Liver (tissue), 8 donors: ENCODE measurements at regions not wholly inside any gene's neighbourhood (a gene's known extent, or its start where the extent isn't known, plus 50 kb on each side); places are given as distances from the start of the nearest gene placed in this dataset.

Experiments used
- DNase-seq: peaks from one replicate; pipeline ENCODE4 v3.0.0-alpha.2; 2017; ENCODE audit warnings: low spot score
- H3K27ac ChIP-seq, 2 donors: one replicate each; pipeline ENCODE4 v1.7.0; 2013; ENCODE audit warnings: inconsistent platforms in 2 of 2, low read length in 2 of 2, control low read depth in 1 of 2, low read depth in 1 of 2, mild to moderate bottlenecking in 1 of 2
- H3K27me3 ChIP-seq, 4 donors: one replicate each; pipeline versions ENCODE4 v1.6.1 to v1.7.0; 2013; ENCODE audit warnings: low read length in 3 of 4, inconsistent platforms in 1 of 4, mild to moderate bottlenecking in 1 of 4, moderate library complexity in 1 of 4; ENCODE audit not compliant: control insufficient read depth in 4 of 4, insufficient read depth in 4 of 4
- H3K36me3 ChIP-seq, 4 donors: one replicate each; pipeline versions ENCODE4 v1.6.1 to v1.7.0; 2013; ENCODE audit warnings: low read length in 3 of 4, mild to moderate bottlenecking in 3 of 4, low read depth in 1 of 4, moderate library complexity in 1 of 4; ENCODE audit not compliant: control insufficient read depth in 4 of 4, insufficient read depth in 3 of 4
- H3K4me1 ChIP-seq, 4 donors: one replicate each; pipeline versions ENCODE4 v1.6.1 to v1.7.0; 2013; ENCODE audit warnings: low read length in 3 of 4, mild to moderate bottlenecking in 3 of 4, moderate library complexity in 1 of 4; ENCODE audit not compliant: control insufficient read depth in 4 of 4, insufficient read depth in 4 of 4
- H3K4me3 ChIP-seq, 3 donors: one replicate each; pipeline versions ENCODE4 v1.6.1 to v1.7.0; 2013; ENCODE audit warnings: low read length in 3 of 3, control low read depth in 1 of 3, low read depth in 1 of 3, mild to moderate bottlenecking in 1 of 3
- H3K9ac ChIP-seq, 2 donors: one replicate each; pipeline ENCODE4 v1.7.0; 2013; ENCODE audit warnings: low read length in 2 of 2, mild to moderate bottlenecking in 2 of 2, moderate library complexity in 2 of 2, control low read depth in 1 of 2, low read depth in 1 of 2
- H3K9me3 ChIP-seq, 4 donors: one replicate each; pipeline versions ENCODE4 v1.6.1 to v1.7.0; 2013; ENCODE audit warnings: low read length in 3 of 4; ENCODE audit not compliant: control insufficient read depth in 4 of 4
- ATF3 ChIP-seq: IDR thresholded peaks from 2 replicates; pipeline ENCODE4 v1.6.1; 2016; ENCODE audit warnings: antibody characterized with exemption
- CTCF ChIP-seq: fragments of 150-350 bp; IDR thresholded peaks from 2 replicates; pipeline ENCODE4 v1.5.1; 2017; ENCODE audit warnings: improper control_type of control experiment, low read depth, low read length; ENCODE audit not compliant: missing input control
- FOXA1 ChIP-seq: IDR thresholded peaks from 2 replicates; pipeline ENCODE4 v1.6.1; 2016; ENCODE audit warnings: antibody characterized with exemption
- FOXA2 ChIP-seq: IDR thresholded peaks from 2 replicates; pipeline ENCODE4 v1.6.1; 2016; ENCODE audit warnings: antibody characterized with exemption
- HNF4A ChIP-seq, 2 donors: conservative IDR thresholded peaks; 2 replicates each; pipeline ENCODE4 v1.6.1; 2016; ENCODE audit warnings: antibody characterized with exemption in 2 of 2, mild to moderate bottlenecking in 2 of 2
- HNF4G ChIP-seq: IDR thresholded peaks from 2 replicates; pipeline ENCODE4 v1.6.1; 2016; ENCODE audit warnings: antibody characterized with exemption
- MAX ChIP-seq: IDR thresholded peaks from 2 replicates; pipeline ENCODE4 v1.6.1; 2016; ENCODE audit warnings: antibody characterized with exemption
- NR2F2 ChIP-seq: IDR thresholded peaks from 2 replicates; pipeline ENCODE4 v1.6.1; 2016; ENCODE audit warnings: antibody characterized with exemption
- RAD21 ChIP-seq, 2 donors: IDR thresholded peaks; 2 replicates each; pipeline ENCODE4 v1.6.1; 2016; ENCODE audit warnings: antibody characterized with exemption in 2 of 2, mild to moderate bottlenecking in 2 of 2
- REST ChIP-seq: IDR thresholded peaks from 2 replicates; pipeline ENCODE4 v1.6.1; 2016; ENCODE audit warnings: antibody characterized with exemption, mild to moderate bottlenecking
- RXRA ChIP-seq, 2 donors: IDR thresholded peaks; 2 replicates each; pipeline ENCODE4 v1.6.1; 2017 to 2018; ENCODE audit warnings: antibody characterized with exemption in 2 of 2, mild to moderate bottlenecking in 1 of 2
- SP1 ChIP-seq: IDR thresholded peaks from 2 replicates; pipeline ENCODE4 v1.6.1; 2018; ENCODE audit warnings: antibody characterized with exemption, mild to moderate bottlenecking
- TAF1 ChIP-seq: conservative IDR thresholded peaks from 2 replicates; pipeline ENCODE4 v1.6.1; 2016; ENCODE audit warnings: antibody characterized with exemption, mild to moderate bottlenecking
- YY1 ChIP-seq: IDR thresholded peaks from 2 replicates; pipeline ENCODE4 v1.6.1; 2016; ENCODE audit warnings: antibody characterized with exemption, mild to moderate bottlenecking
- ZBTB33 ChIP-seq: IDR thresholded peaks from 2 replicates; pipeline ENCODE4 v1.6.1; 2016; ENCODE audit warnings: antibody characterized with exemption
- WGBS: extraction: QIAGEN DNeasy Blood & Tissue Kit; methylation state at CpG from one replicate; pipeline ENCODE4 v1.1.7; 2013; 5-methylcytosine and 5-hydroxymethylcytosine counted together
- donor health status: healthy.
- donor health status: healthy.
- donor health status: healthy.
- donor health status: healthy.
- donor health status: healthy.

- TF ChIP-seq CTCF: no peak
- TF ChIP-seq ATF3: no peak
- TF ChIP-seq REST: no peak
- no peak for TF ChIP-seq SP1
- no peak for TF ChIP-seq RXRA (IDR thresholded peaks at IDR 0.05)
- no peak for TF ChIP-seq FOXA1
- TF ChIP-seq HNF4G: no peak
- TF ChIP-seq MAX: no peak
- TF ChIP-seq FOXA2: no peak
- no peak for TF ChIP-seq NR2F2
- TF ChIP-seq YY1: no peak
- no peak for TF ChIP-seq HNF4A (conservative IDR thresholded peaks at IDR 0.05)
- TF ChIP-seq ZBTB33: no peak
- TF ChIP-seq RAD21 (IDR thresholded peaks at IDR 0.05): no peak
- no peak for TF ChIP-seq TAF1
- WGBS: 69% methylated on average over 5 of the region's 5 CpGs
- no peak overlapping the region for H3K4me3 ChIP-seq
- H3K4me1 ChIP-seq: no peaks in the 10 kb centered on the region
- H3K9ac ChIP-seq: no peak overlapping the region
- H3K27me3 ChIP-seq: no peaks in the 10 kb centered on the region
- no peaks in the 10 kb centered on the region for H3K36me3 ChIP-seq
- H3K27ac ChIP-seq: no peak overlapping the region
- DNase-seq: no peak
- no peaks in the 10 kb centered on the region for H3K9me3 ChIP-seq
Observed at GRCh38 chr9:135199489-135199888, 112.0 kb downstream of the OLFM1 start.

- Histone ChIP-seq H3K9ac (no peak overlapping the region), H3K27ac (no peak overlapping the region), H3K36me3 (no peaks in the 10 kb centered on the region), H3K4me1 (no peaks in the 10 kb centered on the region), H3K4me3 (no peak overlapping the region), H3K9me3 (no peaks in the 10 kb centered on the region), H3K27me3 (no peaks in the 10 kb centered on the region)
- 85% methylated on average over 9 of the region's 9 CpGs for WGBS
- no peak for DNase-seq
- no peak for TF ChIP-seq FOXA2
- TF ChIP-seq REST: no peak
- TF ChIP-seq TAF1: no peak
- TF ChIP-seq CTCF: no peak
- no peak for TF ChIP-seq FOXA1
- TF ChIP-seq NR2F2: no peak
- no peak for TF ChIP-seq RAD21 (IDR thresholded peaks at IDR 0.05)
- no peak for TF ChIP-seq ZBTB33
- TF ChIP-seq ATF3: no peak
- TF ChIP-seq HNF4A (conservative IDR thresholded peaks at IDR 0.05): no peak
Observed at GRCh38 chr9:135201711-135202110, 114.2 kb downstream of the OLFM1 start.
